ENCODE measurements at regions not wholly inside any gene's neighbourhood (a gene's known extent, or its start where the extent isn't known, plus 50 kb on each side); places are given as distances from the start of the nearest gene placed in this dataset.

GRCh38 chr1:14100919-14101318 lies 400.9 kb downstream of the PRDM2 start:
- Histone ChIP-seq H3K9me2 (ENCODE audit: insufficient read depth) (no peaks in the 10 kb centered on the region), H3F3A (ENCODE audit: insufficient read depth, low read depth) (no peaks in the 10 kb centered on the region), H3K4me1 (replicated peaks; ENCODE audit: insufficient read depth) (no peaks in the 10 kb centered on the region), H3K4me2 (no peak overlapping the region), H3K79me2 (ENCODE audit: low read depth) (no peaks in the 10 kb centered on the region), H2AFZ (no peak overlapping the region), H3K9me3 (ENCODE audit: insufficient read depth, low read depth) (no peaks in the 10 kb centered on the region), H4K20me1 (ENCODE audit: insufficient read depth) (no peaks in the 10 kb centered on the region), H3K27ac (no peak overlapping the region), H3K36me3 (ENCODE audit: low read depth) (no peaks in the 10 kb centered on the region), H3K27me3 (ENCODE audit: insufficient read depth, low read depth) (no peaks in the 10 kb centered on the region), H3K4me3 (no peak overlapping the region)
- intact Hi-C loops (cut with micrococcal nuclease; ENCODE audit: unreplicated experiment) = no loop called here
- ChIA-PET CTCF (interaction anchor here (0.5 kb wide), 1 partner anchor 931 kb away, joined by 5 read pairs; no protein-coding TSS in a partner anchor), POLR2A (ENCODE audit: unreplicated experiment) (no interaction called here)
- BruUV-seq (replicated peaks) = no TSS peak
- no peak for DNase-seq
- no peak for TF ChIP-seq EZH2 (IDR thresholded peaks at IDR 0.05; ENCODE audit: low read depth)
- TF ChIP-seq, protein P1, sequence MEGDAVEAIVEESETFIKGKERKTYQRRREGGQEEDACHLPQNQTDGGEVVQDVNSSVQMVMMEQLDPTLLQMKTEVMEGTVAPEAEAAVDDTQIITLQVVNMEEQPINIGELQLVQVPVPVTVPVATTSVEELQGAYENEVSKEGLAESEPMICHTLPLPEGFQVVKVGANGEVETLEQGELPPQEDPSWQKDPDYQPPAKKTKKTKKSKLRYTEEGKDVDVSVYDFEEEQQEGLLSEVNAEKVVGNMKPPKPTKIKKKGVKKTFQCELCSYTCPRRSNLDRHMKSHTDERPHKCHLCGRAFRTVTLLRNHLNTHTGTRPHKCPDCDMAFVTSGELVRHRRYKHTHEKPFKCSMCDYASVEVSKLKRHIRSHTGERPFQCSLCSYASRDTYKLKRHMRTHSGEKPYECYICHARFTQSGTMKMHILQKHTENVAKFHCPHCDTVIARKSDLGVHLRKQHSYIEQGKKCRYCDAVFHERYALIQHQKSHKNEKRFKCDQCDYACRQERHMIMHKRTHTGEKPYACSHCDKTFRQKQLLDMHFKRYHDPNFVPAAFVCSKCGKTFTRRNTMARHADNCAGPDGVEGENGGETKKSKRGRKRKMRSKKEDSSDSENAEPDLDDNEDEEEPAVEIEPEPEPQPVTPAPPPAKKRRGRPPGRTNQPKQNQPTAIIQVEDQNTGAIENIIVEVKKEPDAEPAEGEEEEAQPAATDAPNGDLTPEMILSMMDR (conservative IDR thresholded peaks at IDR 0.05) = no peak

GRCh38 chr1:14102180-14102579 lies 402.2 kb downstream of the PRDM2 start:
- intact Hi-C loops (cut with micrococcal nuclease; ENCODE audit: unreplicated experiment) = no loop called here
- CTCF ChIA-PET = no interaction called here

DNA sequence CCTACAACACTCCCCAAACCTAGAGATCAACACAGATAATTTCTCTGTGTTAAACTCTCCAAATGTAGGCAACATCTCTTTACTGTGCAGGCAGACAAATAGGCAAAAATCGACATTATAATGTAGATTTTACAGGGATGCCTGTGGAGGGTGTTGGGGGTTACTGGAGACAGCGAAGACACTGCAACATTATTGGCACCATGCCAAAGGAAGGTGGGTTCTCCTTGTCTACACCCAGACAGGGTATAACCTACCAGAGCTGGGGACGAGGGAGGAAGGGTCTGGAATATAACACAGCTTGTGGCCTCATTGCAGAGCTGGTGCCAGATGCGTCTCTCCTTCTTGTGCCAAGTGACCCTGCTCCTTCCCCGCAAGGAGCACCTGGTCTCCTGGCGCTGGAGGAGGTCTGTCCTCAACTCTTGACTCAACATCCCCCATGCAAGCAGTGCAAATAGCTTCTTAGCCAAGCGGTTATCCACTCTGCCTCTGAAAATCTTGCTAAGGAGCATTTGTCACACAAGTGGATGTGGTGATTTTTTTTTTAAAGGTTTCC lies 404.0 kb downstream of the PRDM2 start:
- Histone ChIP-seq H3K9me3 (ENCODE audit: insufficient read depth, low read depth) (no peaks in the 10 kb centered on the region), H3K4me2 (no peak overlapping the region), H3K9me2 (ENCODE audit: insufficient read depth) (no peaks in the 10 kb centered on the region), H2AFZ (no peak overlapping the region), H4K20me1 (ENCODE audit: insufficient read depth) (no peaks in the 10 kb centered on the region), H3K27ac (no peak overlapping the region), H3K79me2 (ENCODE audit: low read depth) (no peaks in the 10 kb centered on the region), H3F3A (ENCODE audit: insufficient read depth, low read depth) (no peaks in the 10 kb centered on the region), H3K36me3 (ENCODE audit: low read depth) (no peaks in the 10 kb centered on the region), H3K4me1 (replicated peaks; ENCODE audit: insufficient read depth) (no peaks in the 10 kb centered on the region), H3K4me3 (no peak overlapping the region), H3K27me3 (ENCODE audit: insufficient read depth, low read depth) (no peaks in the 10 kb centered on the region)
- no peak for DNase-seq
- POLR2A ChIA-PET (ENCODE audit: unreplicated experiment) = no interaction called here
- BruUV-seq (replicated peaks) = no TSS peak
- TF ChIP-seq, protein P1 (conservative IDR thresholded peaks at IDR 0.05) = no peak
- TF ChIP-seq EZH2 (IDR thresholded peaks at IDR 0.05; ENCODE audit: low read depth) = no peak
- intact Hi-C loops (cut with micrococcal nuclease; ENCODE audit: unreplicated experiment) = no loop called here
- CTCF ChIA-PET = no interaction called here

More at GRCh38 chr1:14102180-14102579, 402.2 kb downstream of the PRDM2 start:
- H3F3A ChIP-seq (ENCODE audit: insufficient read depth, low read depth) = no peaks in the 10 kb centered on the region
- POLR2A ChIA-PET (ENCODE audit: unreplicated experiment) = no interaction called here
- no peaks in the 10 kb centered on the region for H3K79me2 ChIP-seq (ENCODE audit: low read depth)
- H3K4me1 ChIP-seq (replicated peaks; ENCODE audit: insufficient read depth) = no peaks in the 10 kb centered on the region
- no peak for DNase-seq
- H3K4me2 ChIP-seq = no peak overlapping the region
- H3K4me3 ChIP-seq = no peak overlapping the region
- no peaks in the 10 kb centered on the region for H3K27me3 ChIP-seq (ENCODE audit: insufficient read depth, low read depth)
- TF ChIP-seq, protein P1 (conservative IDR thresholded peaks at IDR 0.05) = no peak
- no peak for TF ChIP-seq EZH2 (IDR thresholded peaks at IDR 0.05; ENCODE audit: low read depth)
- H2AFZ ChIP-seq = no peak overlapping the region
- no peaks in the 10 kb centered on the region for H3K9me3 ChIP-seq (ENCODE audit: insufficient read depth, low read depth)
- H4K20me1 ChIP-seq (ENCODE audit: insufficient read depth) = no peaks in the 10 kb centered on the region
- no peaks in the 10 kb centered on the region for H3K9me2 ChIP-seq (ENCODE audit: insufficient read depth)
- no TSS peak for BruUV-seq (replicated peaks)
- H3K36me3 ChIP-seq (ENCODE audit: low read depth) = no peaks in the 10 kb centered on the region
- H3K27ac ChIP-seq = no peak overlapping the region

All from PC-9 (cell line).